ENCODE measurements at regions not wholly inside any gene's neighbourhood (a gene's known extent, or its start where the extent isn't known, plus 50 kb on each side); places are given as distances from the start of the nearest gene placed in this dataset.
"Not testable (repeated sequence)": the region's sequence is repeated elsewhere in the genome, so short reads cannot be mapped to it uniquely, and the experiment has no call there.

- not testable (repeated sequence) for DNase-seq
These were observed 1085.8 kb downstream of the PCDH9 start for GRCh38 chr13:66144357-66144756.

GRCh38 chr13:66139701-66140100, 1090.4 kb downstream of the PCDH9 start:
- DNase-seq, result no peak

- no peak for DNase-seq
These were observed 1090.9 kb downstream of the PCDH9 start for GRCh38 chr13:66139250-66139649.

GRCh38 chr13:66138172-66138811, 1091.8 kb downstream of the PCDH9 start:
- DNase-seq, result no peak

- no peak for DNase-seq
These were observed 1092.8 kb downstream of the PCDH9 start for GRCh38 chr13:66137384-66137783.

GRCh38 chr13:66128692-66129269, 1101.4 kb downstream of the PCDH9 start:
- DNase-seq, result no peak

- no peak for DNase-seq
These were observed 1101.9 kb downstream of the PCDH9 start for GRCh38 chr13:66128201-66128600.

- DNase-seq, result no peak
These were observed 1112.6 kb downstream of the PCDH9 start for GRCh38 chr13:66117563-66117962.

- no peak for DNase-seq
These were observed 1116.1 kb downstream of the PCDH9 start for GRCh38 chr13:66113882-66114526.

- DNase-seq, result no peak
These were observed 1118.5 kb downstream of the PCDH9 start for GRCh38 chr13:66111628-66112027.

- no peak for DNase-seq
These were observed 1123.9 kb downstream of the PCDH9 start for GRCh38 chr13:66106246-66106645.

- no peak for DNase-seq
These were observed 1127.3 kb downstream of the PCDH9 start for GRCh38 chr13:66102864-66103263.

- no peak for DNase-seq
These were observed 1130.3 kb downstream of the PCDH9 start for GRCh38 chr13:66099825-66100224.

- no peak for DNase-seq
These were observed 1131.1 kb downstream of the PCDH9 start for GRCh38 chr13:66098931-66099628.

GRCh38 chr13:66089711-66090110, 1140.4 kb downstream of the PCDH9 start:
- DNase-seq, result no peak

- no peak for DNase-seq
These were observed 1142.8 kb downstream of the PCDH9 start for GRCh38 chr13:66087269-66087710.

GRCh38 chr13:66077132-66077689, 1152.9 kb downstream of the PCDH9 start:
- no peak for DNase-seq

GRCh38 chr13:66076417-66076816, 1153.7 kb downstream of the PCDH9 start:
- no peak for DNase-seq

GRCh38 chr13:66074018-66074615, 1156.0 kb downstream of the PCDH9 start:
- DNase-seq, result no peak

GRCh38 chr13:66072097-66072496, 1158.0 kb downstream of the PCDH9 start:
- not testable (repeated sequence) for DNase-seq

GRCh38 chr13:66071608-66072007, 1158.5 kb downstream of the PCDH9 start:
- no peak for DNase-seq

GRCh38 chr13:66071029-66071428, 1159.1 kb downstream of the PCDH9 start:
- DNase-seq, result no peak

- DNase-seq, result no peak
These were observed 1160.6 kb downstream of the PCDH9 start for GRCh38 chr13:66069570-66069969.

All from stimulated activated CD4-positive, alpha-beta T cell treated with anti-CD3 and anti-CD28 coated beads, Interleukin-15, amount 100 ng/mL, for 24 hours (primary cell).